HUDEP-2 (cell line): ENCODE measurements at regions not wholly inside any gene's neighbourhood (a gene's known extent, or its start where the extent isn't known, plus 50 kb on each side); places are given as distances from the start of the nearest gene placed in this dataset.
A peak's percentile ranks its signal among the peaks of the same experiment; 100 is the strongest.

Experiments used
- DNase-seq, 76 experiments: peaks; one replicate each; lab custom pipeline; 2025; ENCODE audit not compliant: unreplicated experiment in 76 of 76; lab: John Stamatoyannopoulos, UW

DNA sequence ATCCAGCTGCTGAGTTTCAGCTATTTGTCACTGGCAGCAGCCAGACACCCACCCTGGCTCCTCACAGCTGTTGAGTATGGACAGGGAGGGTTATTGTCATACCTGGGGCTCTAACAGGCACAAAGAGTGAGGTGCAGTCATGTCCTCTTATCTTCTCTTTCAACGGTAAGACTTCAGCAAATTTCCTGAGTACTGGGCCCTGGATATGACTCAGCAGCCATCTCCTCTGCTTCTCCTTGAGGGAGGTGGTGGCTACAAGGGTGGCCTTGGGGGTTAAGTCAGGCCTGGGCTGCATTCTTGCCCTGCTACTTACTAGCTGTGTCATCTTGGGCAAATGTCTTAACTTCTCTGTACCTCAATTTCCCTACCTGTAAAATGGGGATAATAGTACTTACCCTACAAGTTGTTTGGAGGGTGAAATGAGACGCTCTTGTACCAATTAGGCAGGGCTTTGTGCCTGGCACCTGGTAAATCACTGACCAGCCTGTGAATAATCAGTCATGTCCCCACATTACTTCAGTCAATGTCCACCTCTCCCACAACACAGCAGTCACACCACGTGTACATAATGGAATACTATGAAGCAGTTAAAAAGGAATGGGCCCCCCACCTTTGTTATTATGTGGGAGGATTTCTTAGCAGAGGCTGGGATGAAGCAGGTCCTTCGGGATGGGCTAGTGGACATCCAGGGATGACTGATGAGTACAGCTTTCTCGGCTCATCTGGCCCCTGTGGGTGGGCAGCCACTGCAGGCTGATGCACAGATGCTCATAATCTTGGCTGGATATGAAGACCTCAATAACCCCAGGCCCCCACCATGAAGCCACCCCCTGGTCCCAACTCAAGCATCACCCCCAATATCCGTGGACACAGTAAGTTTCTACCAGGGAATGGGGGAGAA, 528.8 kb downstream of the SHQ1 start:
- DNase-seq: peak in 45 of 76 experiments; percentile 5 to 60 (median 27)

DNA sequence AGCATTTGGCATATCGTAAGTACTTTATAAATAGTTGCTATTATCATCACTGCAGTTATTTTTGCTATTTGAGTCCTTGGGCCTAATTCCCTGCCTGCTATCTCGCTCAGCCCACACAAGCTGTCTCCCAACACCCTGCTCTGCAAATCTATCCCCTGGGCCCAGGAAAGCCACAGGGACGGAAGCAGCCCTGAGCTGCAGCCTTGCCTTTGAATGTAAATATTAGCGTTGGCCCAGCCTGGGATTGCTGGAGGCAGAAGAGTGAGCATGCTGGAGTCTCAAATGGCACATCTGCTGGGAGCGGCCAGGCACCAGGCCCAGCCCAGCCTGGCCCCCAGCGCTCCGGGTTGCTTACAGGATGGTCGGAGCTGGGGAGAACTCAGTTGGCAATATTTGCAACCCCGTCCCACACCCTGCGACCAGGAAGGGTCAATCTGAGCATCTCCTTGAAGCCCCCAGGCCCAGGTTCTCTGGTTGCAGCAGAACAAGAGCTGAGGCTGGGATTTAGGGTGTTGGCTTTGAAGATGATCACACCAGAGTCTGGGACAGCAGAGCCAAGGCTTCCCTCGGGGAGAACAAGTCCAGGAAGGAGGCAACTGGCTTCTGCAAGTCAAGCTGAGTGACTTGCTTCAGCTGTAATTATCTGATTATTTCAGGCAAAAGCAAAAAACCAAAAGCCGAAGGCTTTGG, 529.6 kb downstream of the SHQ1 start:
- no peak for DNase-seq

DNA sequence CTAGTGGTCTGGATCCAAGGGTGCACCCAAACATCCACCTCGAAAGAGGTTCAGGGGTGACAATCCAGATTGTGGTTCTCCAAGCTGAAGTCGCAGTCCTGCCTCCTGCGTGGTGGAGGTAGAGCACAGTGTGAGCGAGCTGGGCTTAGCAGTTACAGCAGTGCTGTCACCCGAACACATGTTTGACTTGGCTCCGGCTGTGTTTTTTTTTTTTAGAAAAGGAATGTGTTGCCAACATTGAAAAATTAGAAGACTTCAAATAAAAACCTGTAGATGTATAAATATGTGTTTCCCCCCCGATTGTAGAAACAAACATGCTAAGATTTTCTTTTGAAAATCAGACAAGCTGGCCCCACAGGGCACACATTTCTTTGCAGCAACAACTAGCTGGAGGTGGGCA, 530.8 kb downstream of the SHQ1 start:
- no peak for DNase-seq

DNA sequence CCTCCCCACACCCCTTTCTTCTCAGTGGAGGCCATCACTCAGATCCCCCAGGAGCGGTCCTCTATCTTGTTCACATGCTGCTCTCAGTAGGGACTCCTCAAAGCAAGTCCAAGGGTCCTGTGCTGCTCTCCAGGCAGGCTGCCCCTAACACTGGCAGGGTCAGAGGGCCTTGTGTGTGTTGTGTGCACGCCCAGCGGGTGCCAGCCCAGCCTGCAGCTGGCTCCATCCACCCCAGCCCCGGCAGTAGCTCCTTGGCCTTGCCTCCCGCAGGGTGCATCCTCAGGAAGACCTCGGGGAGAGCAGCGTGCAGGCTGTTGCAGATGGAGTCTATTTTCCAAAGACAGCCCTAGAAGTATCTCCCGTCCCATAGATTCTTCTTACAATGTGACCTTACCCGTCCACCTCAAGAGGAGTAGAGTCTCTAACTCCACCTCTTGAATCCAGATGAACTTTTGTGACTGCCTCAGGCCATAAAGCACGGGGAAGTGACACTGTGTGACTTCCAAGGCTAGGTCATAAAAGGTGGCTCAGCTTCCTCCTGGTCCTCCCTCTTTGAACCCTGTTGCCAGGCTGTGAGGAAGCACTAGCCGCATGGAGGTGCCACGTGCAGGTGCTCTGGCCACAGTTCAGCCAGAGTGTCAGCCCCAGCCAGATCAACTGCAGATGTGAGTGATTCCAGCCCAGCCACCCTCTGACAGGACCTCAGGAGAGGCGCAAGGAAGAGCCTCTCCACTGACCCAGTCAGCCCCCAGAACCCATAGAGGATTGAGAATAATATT, 531.6 kb downstream of the SHQ1 start:
- no peak for DNase-seq

DNA sequence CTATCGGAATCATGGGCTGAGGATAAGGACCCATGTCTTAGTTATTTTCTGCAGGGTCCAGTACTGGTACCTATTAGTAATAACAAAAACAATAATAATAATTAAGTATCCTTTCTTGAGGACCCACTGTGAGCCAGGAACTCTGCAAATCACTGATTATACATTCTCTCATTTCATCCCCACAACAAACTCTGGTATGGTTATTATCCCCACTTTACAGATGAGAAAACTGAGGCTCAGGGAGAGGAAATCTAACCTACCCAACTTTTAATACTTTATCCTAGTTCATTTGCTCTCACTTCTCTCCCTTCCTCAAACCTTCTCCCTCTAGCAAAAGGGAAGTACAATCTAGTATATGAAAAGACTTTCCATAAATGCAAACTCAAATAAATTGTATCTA, 528.4 kb upstream of the PROK2 start:
- DNase-seq: no peak

DNA sequence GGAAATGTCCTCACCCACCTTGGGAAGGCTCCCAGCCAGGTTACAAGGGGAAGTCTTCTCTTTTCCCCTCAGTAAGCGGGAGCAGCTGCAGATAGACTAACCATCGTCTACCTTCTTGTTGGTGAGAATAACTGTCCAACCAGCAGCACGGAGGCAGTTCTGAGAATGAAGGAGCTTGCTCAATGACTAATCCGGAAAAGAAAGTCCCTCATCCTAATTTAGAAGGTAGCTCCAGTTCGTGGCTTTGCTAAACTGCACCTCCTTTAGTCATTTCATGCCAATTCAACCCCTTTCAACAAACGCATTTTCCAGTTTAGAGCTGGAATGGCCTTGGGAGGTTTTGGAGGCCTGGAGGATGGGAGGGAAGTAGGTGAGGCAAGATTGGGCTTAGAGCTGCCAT, 527.4 kb upstream of the PROK2 start:
- DNase-seq: no peak

DNA sequence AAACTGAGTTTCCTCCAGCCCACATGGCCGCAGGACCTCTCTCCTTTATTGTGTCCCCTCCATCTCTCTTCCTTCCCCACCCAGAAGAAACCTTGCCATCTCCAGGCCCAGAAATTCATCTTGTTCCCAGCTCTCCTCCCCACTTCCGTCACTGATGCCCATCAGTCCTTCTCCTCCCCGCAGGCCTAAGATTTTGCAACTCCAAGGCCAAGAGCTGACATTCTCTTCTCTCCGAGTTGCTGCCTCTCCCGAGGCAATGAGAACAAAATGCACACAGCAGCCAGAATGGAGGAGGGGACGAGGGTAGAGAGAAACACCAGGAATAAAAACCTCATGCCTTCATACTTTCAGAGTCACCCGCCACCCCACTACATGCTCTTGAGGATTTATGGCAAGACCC, 526.5 kb upstream of the PROK2 start:
- DNase-seq: no peak

DNA sequence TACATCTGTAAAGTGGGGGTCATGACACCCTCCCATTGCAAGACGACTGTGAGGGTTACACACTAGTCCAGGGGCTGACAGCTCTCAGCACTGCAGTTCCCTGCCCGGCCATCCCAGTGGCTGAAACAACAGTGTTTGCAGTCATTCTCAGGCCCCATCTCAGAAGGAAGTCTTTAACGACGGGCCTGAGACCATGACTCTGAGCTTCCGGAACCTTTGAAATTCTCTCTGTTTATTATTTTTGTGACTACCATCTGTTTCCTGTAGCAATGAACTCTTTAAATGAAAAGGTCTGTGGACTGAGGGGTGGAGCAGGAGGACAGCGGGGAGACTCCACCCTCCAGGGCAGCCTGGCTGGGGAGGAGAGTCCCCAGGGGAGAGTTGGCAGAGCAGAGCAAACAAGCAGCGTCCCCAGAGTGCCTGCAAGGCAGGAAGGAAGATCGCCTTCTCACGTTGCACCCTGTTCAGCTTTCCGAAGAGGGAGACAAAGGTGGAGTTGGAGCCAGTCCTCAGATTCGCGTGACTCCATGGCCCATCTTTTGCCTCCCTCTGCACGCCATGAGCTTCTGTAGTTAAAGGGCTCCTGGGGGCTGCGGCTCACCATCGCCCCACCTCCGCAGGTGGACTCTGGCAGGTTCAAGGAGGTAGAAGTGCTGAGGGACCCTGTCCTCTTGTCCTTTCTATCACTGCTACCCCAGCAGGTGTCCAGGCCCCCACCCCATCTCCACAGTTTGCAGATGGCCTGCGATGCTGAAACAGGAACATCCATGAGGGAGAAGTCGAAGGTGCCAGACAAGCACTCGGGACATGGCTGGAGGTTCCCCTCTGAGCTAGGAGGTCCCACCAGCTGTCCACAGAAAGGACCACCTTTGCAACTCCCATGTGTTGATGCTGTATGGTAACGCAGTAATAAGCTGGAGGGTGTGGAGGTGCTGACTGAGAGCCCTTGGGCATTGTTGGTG, 525.8 kb upstream of the PROK2 start:
- peak in 22 of 76 experiments; percentile 1 to 48 (median 18) for DNase-seq

DNA sequence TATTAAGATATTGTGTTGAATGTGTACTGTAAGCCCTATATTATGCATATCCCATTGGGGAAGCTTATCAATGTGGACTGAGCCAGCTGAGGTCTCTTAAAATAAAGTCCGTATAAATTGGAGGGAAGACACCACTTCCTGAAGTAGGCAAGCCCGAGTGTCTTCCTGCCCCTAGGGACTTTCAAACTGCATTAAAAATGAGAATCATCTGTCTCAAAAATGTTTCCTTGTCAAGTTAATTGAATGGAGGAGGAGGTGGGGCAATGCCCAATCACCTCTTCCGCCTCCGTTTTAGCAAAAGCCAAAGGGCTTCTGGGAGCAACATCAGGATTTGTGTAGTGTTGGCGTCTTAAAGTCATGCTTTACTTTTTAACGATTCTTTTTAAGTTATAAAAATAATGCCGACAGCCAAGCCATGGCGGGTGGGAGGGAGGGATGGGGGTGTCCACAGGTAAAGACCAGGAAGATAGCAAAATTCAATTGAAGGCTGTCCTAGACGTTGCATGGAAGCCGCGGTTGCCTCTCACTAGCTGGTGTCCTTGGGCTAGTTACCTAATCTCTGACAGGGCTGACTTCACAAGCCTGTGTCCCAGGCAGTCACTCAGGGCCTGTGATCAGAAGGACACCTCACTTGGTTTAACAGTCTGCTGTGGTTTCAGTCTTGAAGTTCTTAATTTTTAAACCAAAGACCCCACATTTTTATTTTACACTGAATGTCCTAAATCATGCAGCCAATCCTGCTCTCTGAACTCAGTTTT, 524.9 kb upstream of the PROK2 start:
- no peak for DNase-seq

DNA sequence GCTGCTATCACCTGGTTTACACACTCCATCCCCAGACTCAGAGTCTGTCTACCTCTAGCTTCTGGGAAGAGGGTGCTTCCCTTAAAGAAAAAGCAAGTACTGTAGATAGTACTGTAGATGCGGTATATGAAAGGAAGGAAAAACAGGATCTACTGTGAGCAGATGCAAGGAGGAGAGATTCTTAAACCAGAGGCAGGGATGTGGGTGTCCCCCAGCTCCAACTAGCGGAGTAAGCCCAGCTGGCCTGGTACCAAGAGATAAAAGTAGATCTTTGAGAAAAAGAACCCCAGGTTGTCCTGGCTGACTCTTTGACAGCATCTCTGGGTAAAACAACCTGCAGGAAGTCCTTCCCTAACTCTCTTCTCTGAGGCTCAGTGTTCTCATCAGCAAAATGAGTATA, 523.7 kb upstream of the PROK2 start:
- peak in 2 of 76 experiments; percentile 12 to 17 for DNase-seq

DNA sequence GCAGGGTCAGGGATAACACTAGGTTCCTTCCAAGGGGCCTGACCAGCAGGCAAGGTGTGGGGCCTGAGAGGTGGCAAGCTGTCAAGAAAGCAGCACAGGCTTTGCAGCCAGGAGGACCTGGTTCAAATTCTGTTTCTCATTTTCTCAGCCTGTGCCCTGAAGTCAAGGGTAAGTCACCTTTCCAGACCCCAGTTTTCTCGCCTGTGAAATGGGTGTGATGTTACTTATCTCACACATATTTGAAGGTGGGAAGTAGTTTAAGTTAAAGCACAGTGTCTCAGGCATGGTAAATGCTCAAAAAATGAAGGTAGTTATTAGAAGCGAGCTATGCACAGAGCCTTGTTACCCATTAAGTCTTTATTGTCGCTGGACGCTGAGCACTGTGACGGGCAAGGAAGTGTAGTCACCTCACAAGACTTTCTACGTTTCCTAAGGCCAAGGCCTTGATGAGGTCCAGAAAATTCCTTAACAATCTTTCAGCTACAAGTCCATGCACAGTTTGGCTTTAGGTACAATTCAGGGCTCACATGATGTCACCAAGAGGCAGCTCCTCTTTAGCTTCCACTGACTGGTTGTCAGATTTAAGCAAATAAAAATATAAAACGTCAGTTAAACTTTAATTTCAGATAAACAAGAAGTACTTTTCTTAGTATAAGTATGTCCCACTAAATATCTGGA, 522.6 kb upstream of the PROK2 start:
- no peak for DNase-seq

DNA sequence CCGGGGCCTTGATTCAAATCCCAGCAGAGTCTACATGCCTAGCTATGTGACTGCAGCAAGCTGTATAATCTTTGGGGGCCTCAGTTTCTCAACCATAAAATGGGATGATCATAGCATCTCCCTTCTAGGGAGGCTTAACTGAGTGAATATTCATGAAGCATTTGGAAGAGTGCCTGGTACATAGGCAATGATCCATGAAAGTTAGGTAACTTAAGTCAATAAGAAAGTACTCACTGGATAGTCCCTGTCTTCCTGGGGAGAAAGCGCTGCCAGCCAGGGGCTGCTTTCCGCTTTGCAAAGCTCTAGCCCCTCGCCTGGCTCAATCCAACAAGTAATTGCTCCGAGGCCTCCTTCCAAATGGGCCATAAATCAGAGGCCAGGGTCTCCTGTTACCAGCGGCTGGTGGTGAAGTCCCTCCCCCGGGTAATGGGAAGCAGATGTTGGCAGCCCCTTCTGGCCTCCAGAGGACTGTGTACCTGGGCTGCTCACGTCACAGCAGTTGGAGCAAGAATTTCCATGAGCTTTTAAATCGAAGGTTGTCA, 521.9 kb upstream of the PROK2 start:
- no peak for DNase-seq

DNA sequence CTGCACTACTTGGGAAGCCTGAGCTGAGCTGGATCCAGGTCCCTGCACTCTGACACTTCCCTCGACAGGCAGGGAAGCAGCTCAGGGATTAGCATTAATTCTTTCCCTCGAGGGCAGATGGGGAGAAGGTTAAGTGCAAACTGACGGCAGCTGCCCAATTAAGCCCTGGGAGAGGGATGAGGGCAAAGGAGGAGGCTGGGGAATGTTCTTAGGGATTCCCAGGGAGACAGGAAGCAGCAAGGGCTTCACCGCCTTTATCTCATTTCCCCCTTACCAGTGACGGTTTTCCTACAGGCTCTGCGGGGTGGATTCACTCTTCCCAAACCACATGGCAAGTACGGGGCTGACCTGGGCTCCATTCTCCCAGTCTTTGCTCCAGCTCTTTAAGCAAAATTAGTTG, 519.0 kb upstream of the PROK2 start:
- no peak for DNase-seq

DNA sequence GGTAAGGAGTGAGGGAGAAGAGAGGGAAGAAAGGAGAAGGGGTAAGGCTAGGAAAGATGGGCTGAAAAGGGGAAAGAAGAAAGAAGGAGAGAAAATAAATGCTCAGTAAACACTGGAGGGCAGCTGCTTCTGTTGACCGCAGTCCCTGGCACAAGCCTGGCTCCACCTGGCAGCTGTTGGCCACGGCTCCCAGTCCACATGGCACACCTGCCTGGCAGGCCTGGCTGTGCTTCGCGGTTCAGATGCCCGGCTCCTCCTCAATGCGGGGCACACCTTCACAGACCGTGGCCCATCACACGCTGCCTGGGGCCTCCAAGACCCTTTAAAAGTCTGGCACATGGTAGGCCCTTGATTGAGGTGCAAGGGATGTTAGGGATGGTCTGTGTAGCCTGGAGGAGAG, 516.8 kb upstream of the PROK2 start:
- DNase-seq: no peak

DNA sequence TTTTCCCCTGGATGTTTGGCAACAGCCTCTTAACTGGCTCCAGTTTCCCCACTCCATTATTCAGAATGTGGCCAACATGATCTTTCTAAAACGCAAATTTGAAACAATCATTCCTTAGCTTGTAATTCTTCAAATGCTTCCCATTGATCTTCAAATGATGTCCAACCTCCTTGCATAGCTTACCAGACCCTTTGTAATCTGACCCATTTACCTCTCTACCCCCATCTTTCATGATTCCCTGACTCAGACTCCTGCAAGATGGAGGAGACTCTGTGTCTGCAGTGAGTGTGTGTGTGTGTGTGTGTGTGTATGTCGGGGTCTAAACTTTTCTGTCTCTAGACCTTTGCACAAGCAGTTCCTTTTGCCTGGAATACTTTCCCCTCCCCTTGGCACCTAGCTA, 515.7 kb upstream of the PROK2 start:
- no peak for DNase-seq

DNA sequence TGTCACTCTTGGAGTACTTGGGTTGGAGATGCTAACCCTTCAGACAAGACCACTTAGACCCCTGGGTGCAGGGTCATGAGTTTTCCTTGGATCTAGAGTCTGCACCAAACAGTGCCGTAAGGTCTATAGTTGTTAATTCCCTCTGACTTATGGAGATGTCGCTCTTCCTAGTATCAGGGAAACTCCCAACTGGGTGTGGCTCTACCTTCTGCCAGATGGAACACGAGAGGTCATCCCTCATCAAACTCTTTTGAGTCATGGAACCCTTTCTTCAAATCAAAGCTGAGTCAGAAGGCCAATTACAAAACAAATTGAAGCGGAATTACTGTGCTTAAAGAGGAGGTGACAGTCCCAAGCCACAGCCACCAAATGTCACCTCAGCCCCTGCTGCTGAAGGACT, 514.9 kb upstream of the PROK2 start:
- no peak for DNase-seq

DNA sequence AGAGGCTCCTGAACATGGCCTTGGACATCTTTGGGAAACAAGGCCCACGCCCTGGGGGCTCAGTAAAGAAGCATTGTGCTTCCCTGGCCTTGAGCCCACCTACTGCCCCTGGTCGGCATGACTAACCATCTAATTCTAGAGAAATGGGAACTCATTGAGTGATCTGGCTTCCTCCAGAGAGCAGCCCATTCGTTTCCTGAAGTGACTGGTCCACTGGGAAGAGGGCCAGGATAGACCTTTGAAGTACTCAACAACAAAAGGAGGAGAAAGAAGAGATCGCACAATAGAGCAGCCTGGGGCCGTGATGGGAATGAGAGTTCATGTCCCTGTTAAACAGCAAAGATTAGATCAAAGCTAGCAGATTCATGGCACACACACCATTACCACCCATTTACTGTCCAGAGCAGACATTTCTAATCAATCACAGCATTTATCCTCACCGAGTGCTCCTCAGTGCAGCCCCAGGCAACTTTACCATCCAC, 514.4 kb upstream of the PROK2 start:
- DNase-seq: no peak
